OCI-LY3 (cell line): ENCODE measurements at regions not wholly inside any gene's neighbourhood (a gene's known extent, or its start where the extent isn't known, plus 50 kb on each side); places are given as distances from the start of the nearest gene placed in this dataset.

Source experiments
- EZH2phosphoT487 ChIP-seq: fragments of 200-600 bp; shearing (Covaris generic); IDR thresholded peaks from 2 replicates; pipeline ENCODE4 v1.6.1; 2018; ENCODE audit warnings: antibody characterized with exemption, mixed run types, low read depth
- TF ChIP-seq, protein P1 (sequence below): fragments of 200-600, 300-600 bp; sonication (generic); IDR thresholded peaks from 2 replicates; pipeline ENCODE4 v1.5.1; 2014; ENCODE audit warnings: antibody characterized with exemption, low read length, low read depth

DNA sequence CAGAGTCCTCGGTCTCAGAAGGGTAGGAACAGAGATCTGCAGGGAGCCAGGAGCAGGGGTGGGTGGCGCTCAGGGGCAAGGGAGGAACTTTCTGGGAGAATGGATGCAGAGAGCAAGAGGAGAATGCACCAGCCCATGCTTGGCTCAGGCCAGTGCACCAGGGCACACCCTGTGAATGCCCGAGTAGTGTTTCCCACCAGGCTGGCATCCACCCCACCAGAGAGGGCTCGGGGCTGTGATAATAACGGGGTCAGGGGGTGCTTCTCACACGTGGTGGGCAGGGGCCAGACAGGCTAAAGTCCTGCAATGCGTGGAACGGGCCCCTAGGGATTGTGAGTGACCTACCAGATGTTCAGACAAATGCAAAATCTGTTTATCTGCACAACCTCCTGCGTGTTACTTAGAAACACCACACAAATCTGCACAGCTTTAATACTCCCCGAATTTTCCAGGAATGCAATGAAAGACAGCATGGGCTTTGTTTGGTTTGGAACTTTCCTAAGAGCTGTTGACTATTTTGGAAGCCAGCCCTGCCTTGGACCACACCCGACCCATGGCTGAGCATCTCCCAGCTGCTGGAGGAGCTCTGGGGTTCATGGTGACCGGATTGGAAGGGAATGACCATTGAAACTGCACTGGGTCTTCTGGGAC lies 368.3 kb downstream of the SHANK2 start:
- TF ChIP-seq, protein P1, sequence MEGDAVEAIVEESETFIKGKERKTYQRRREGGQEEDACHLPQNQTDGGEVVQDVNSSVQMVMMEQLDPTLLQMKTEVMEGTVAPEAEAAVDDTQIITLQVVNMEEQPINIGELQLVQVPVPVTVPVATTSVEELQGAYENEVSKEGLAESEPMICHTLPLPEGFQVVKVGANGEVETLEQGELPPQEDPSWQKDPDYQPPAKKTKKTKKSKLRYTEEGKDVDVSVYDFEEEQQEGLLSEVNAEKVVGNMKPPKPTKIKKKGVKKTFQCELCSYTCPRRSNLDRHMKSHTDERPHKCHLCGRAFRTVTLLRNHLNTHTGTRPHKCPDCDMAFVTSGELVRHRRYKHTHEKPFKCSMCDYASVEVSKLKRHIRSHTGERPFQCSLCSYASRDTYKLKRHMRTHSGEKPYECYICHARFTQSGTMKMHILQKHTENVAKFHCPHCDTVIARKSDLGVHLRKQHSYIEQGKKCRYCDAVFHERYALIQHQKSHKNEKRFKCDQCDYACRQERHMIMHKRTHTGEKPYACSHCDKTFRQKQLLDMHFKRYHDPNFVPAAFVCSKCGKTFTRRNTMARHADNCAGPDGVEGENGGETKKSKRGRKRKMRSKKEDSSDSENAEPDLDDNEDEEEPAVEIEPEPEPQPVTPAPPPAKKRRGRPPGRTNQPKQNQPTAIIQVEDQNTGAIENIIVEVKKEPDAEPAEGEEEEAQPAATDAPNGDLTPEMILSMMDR: no peak
- TF ChIP-seq EZH2phosphoT487: no peak
